H9 (cell line): ENCODE measurements at regions not wholly inside any gene's neighbourhood (a gene's known extent, or its start where the extent isn't known, plus 50 kb on each side); places are given as distances from the start of the nearest gene placed in this dataset.

ENCODE experiments used
- DNase-seq: peaks from one replicate; pipeline ENCODE4 v3.0.0-alpha.2; 2017
- H2AFZ ChIP-seq: one replicate; pipeline ENCODE4 v1.6.1; 2013; ENCODE audit warnings: mild to moderate bottlenecking, low read length, control low read depth, moderate library complexity
- H2AK5ac ChIP-seq: 2 replicates; pipeline ENCODE4 v1.6.1; 2013; ENCODE audit warnings: low read length, control low read depth, mixed read lengths; ENCODE audit not compliant: insufficient read length
- H2BK120ac ChIP-seq: one replicate; pipeline ENCODE4 v1.6.1; 2013; ENCODE audit warnings: low read depth, mild to moderate bottlenecking, low read length, control low read depth, inconsistent platforms; ENCODE audit not compliant: poor library complexity, severe bottlenecking
- H2BK12ac ChIP-seq: 2 replicates; pipeline ENCODE4 v1.6.1; 2013; ENCODE audit warnings: low read length, control low read depth, mixed read lengths, low read depth; ENCODE audit not compliant: insufficient read length
- H2BK15ac ChIP-seq: 2 replicates; pipeline ENCODE4 v1.6.1; 2013; ENCODE audit warnings: low read depth, low read length, control low read depth
- H2BK20ac ChIP-seq: one replicate; pipeline ENCODE4 v1.6.1; 2013; ENCODE audit warnings: low read depth, mild to moderate bottlenecking, low read length, control low read depth, inconsistent platforms; ENCODE audit not compliant: poor library complexity, severe bottlenecking
- H2BK5ac ChIP-seq: 2 replicates; pipeline ENCODE4 v1.6.1; 2013; ENCODE audit warnings: low read length, control low read depth, mixed read lengths; ENCODE audit not compliant: insufficient read length
- H3K14ac ChIP-seq: 2 replicates; pipeline ENCODE4 v1.6.1; 2013; ENCODE audit warnings: low read length, control low read depth; ENCODE audit not compliant: insufficient read depth
- H3K18ac ChIP-seq: 2 replicates; pipeline ENCODE4 v1.6.1; 2013; ENCODE audit warnings: low read depth, mild to moderate bottlenecking, mixed read lengths, low read length, control low read depth; ENCODE audit not compliant: insufficient read length
- H3K23ac ChIP-seq: 2 replicates; pipeline ENCODE4 v1.6.1; 2013; ENCODE audit warnings: low read length, control low read depth, mixed read lengths, low read depth; ENCODE audit not compliant: insufficient read length
- H3K23me2 ChIP-seq: 2 replicates; pipeline ENCODE4 v1.6.1; 2013; ENCODE audit warnings: low read depth, mild to moderate bottlenecking, mixed read lengths, low read length, control low read depth; ENCODE audit not compliant: insufficient read length, poor library complexity, severe bottlenecking
- H3K27ac ChIP-seq: 2 replicates; pipeline ENCODE4 v1.5.1; 2013; ENCODE audit warnings: low read length, control low read depth, mixed read lengths, low read depth; ENCODE audit not compliant: insufficient read length
- H3K27me3 ChIP-seq: 2 replicates; pipeline ENCODE4 v1.6.1; 2013; ENCODE audit warnings: low read length, control low read depth, inconsistent platforms; ENCODE audit not compliant: insufficient read depth
- H3K4ac ChIP-seq: 2 replicates; pipeline ENCODE4 v1.6.1; 2013; ENCODE audit warnings: low read depth, mild to moderate bottlenecking, control low read depth, inconsistent platforms, low read length, moderate library complexity
- H3K4me1 ChIP-seq: 2 replicates; pipeline ENCODE4 v1.6.1; 2013; ENCODE audit warnings: low read length, control low read depth, inconsistent platforms; ENCODE audit not compliant: insufficient read depth
- H3K4me2 ChIP-seq: 2 replicates; pipeline ENCODE4 v1.6.1; 2013; ENCODE audit warnings: low read length, control low read depth, mixed read lengths; ENCODE audit not compliant: insufficient read length, insufficient read depth
- H3K56ac ChIP-seq: 2 replicates; pipeline ENCODE4 v1.6.1; 2013; ENCODE audit warnings: low read depth, mild to moderate bottlenecking, mixed read lengths, low read length, control low read depth; ENCODE audit not compliant: insufficient read length
- H3K79me1 ChIP-seq: 2 replicates; pipeline ENCODE4 v1.6.1; 2013; ENCODE audit warnings: low read depth, mild to moderate bottlenecking, moderate library complexity, low read length, control low read depth, inconsistent platforms; ENCODE audit not compliant: insufficient read depth, poor library complexity, severe bottlenecking
- H3K79me2 ChIP-seq: 2 replicates; pipeline ENCODE4 v1.6.1; 2013; ENCODE audit warnings: low read length, control low read depth, inconsistent platforms; ENCODE audit not compliant: insufficient read depth
- H3K9ac ChIP-seq: 2 replicates; pipeline ENCODE4 v1.6.1; 2013; ENCODE audit warnings: low read length, control low read depth, mixed read lengths; ENCODE audit not compliant: insufficient read length; ENCODE audit errors: extremely low read depth
- H3K9me3 ChIP-seq: one replicate; pipeline ENCODE4 v1.6.1; 2013; ENCODE audit warnings: low read depth, low read length, inconsistent platforms; ENCODE audit not compliant: control insufficient read depth
- H3T11ph ChIP-seq: one replicate; pipeline ENCODE4 v1.6.1; 2013; ENCODE audit warnings: mild to moderate bottlenecking, low read length, control low read depth, inconsistent platforms
- H4K20me1 ChIP-seq: one replicate; pipeline ENCODE4 v1.6.1; 2013; ENCODE audit not compliant: control insufficient read depth, insufficient read length, insufficient read depth
- H4K5ac ChIP-seq: 2 replicates; pipeline ENCODE4 v1.6.1; 2013; ENCODE audit warnings: low read depth, mild to moderate bottlenecking, mixed read lengths, low read length, control low read depth; ENCODE audit not compliant: insufficient read length
- H4K8ac ChIP-seq: replicated peaks from 2 replicates; pipeline ENCODE4 v1.6.1; 2013; ENCODE audit warnings: low read length, control low read depth, mixed read lengths, low read depth; ENCODE audit not compliant: insufficient read length
- H4K91ac ChIP-seq: 2 replicates; pipeline ENCODE4 v1.6.1; 2013; ENCODE audit warnings: low read depth, mild to moderate bottlenecking, moderate library complexity, mixed read lengths, low read length, control low read depth; ENCODE audit not compliant: insufficient read length
- H3K27ac Mint-ChIP-seq, 3 experiments: 2 replicates in 2 of 3; 3 replicates in 1 of 3; pipeline ENCODE4 v1.8.0; 2020 to 2021; ENCODE audit warnings: mixed read lengths in 3 of 3, mild to moderate bottlenecking in 1 of 3, moderate library complexity in 1 of 3
- H3K27me3 Mint-ChIP-seq: 2 replicates; pipeline ENCODE4 v1.8.0; 2021; ENCODE audit warnings: low read depth, mild to moderate bottlenecking, moderate library complexity, mixed read lengths
- H3K36me3 Mint-ChIP-seq, 3 experiments: 2 replicates in 2 of 3; 3 replicates in 1 of 3; pipeline ENCODE4 v1.8.0; 2020 to 2021; ENCODE audit warnings: low read depth in 3 of 3, mixed read lengths in 3 of 3; ENCODE audit not compliant: insufficient read depth in 1 of 3
- H3K4me1 Mint-ChIP-seq, 2 experiments: 2 replicates each; pipeline ENCODE4 v1.8.0; 2020; ENCODE audit warnings: mixed read lengths in 2 of 2
- H3K4me3 Mint-ChIP-seq, 2 experiments: 2 replicates in 1 of 2; 3 replicates in 1 of 2; pipeline ENCODE4 v1.8.0; 2020 to 2021; ENCODE audit warnings: mild to moderate bottlenecking in 2 of 2, mixed read lengths in 2 of 2, moderate library complexity in 1 of 2
- H3K9me3 Mint-ChIP-seq, 2 experiments: 2 replicates in 1 of 2; 3 replicates in 1 of 2; pipeline ENCODE4 v1.8.0; 2020; ENCODE audit warnings: mild to moderate bottlenecking in 2 of 2, mixed read lengths in 2 of 2, moderate library complexity in 1 of 2
- WGBS: extraction: QIAGEN DNeasy Blood & Tissue Kit; methylation state at CpG from one replicate; pipeline ENCODE4 v1.1.7; 2013; ENCODE audit warnings: missing lambda C conversion rate, low lambda C conversion rate, mixed read lengths; ENCODE audit not compliant: insufficient read length; ENCODE audit errors: extremely low coverage; 5-methylcytosine and 5-hydroxymethylcytosine counted together
- TF ChIP-seq, protein P1 (sequence below): fragments of 200-600 bp; sonication (generic); conservative IDR thresholded peaks from 3 replicates; pipeline ENCODE4 v1.8.0; 2021; ENCODE audit warnings: antibody characterized with exemption, mild to moderate bottlenecking

DNA sequence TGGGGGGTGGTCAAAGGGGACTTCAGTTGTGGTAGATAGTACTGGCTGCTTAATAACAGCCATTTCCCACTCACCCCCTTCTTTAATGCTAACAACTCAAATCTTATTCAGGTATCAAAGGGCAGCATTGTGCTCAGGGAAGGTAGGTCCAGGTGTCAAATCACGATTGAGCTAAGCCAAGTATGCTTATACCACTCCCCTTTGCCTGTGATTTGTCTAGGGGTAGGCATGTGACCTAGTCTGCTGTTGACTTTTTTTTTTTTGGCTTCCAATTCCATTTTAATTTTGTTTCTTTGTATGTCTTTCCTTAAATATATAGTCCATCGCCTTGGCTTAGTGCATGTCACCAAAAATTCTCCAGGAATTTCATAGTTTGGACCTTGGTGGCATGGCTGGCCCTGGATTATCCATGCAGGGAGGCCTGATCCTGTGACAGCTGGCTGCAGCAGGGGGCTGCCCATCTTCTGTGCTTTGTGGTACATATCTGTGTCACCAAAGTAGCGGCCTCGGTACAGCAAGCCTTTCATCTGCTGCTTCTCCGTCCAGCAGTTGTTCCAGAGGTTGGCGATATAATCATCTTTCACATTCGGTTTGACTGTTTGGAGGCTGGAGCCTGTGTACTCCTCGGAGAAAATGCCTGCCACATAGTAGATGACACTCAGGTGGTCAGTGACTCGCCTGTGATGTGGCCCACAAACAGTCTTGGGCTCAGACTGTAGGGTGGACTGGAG is 68.1 kb upstream of the SPRED2 start:
- H3K9me3 Mint-ChIP-seq, result no peaks in the 10 kb centered on the region

More for the DNA sequence above, 68.1 kb upstream of the SPRED2 start:
- Histone ChIP-seq H3T11ph (no peak overlapping the region), H3K9ac (no peak overlapping the region), H3K14ac (no peak overlapping the region; the same call in 1 of the 2 replicates), H3K4me2 (no peak overlapping the region), H4K8ac (no peak overlapping the region), H3K4ac (no peak overlapping the region), H3K79me2 (no peaks in the 10 kb centered on the region), H2BK12ac (no peak overlapping the region), H3K79me1 (no peaks in the 10 kb centered on the region), H2AFZ (no peak overlapping the region), H3K56ac (no peak overlapping the region), H3K23me2 (no peaks in the 10 kb centered on the region), H2BK20ac (no peak overlapping the region), H3K23ac (no peak overlapping the region), H4K20me1 (no peaks in the 10 kb centered on the region), H2BK5ac (no peak overlapping the region), H4K91ac (no peak overlapping the region), H2BK120ac (no peak overlapping the region), H3K18ac (no peak overlapping the region), H3K4me1 (peaks cover 5% of the 10 kb centered on the region; the same call in 1 of the 2 replicates), H3K9me3 (no peaks in the 10 kb centered on the region), H3K27ac (no peak overlapping the region), H4K5ac (no peak overlapping the region), H2BK15ac (no peak overlapping the region), H2AK5ac (no peak overlapping the region), H3K27me3 (no peaks in the 10 kb centered on the region)
- Mint-ChIP-seq H3K27ac (no peak overlapping the region), H3K4me1 (peaks cover 12 to 16% of the 10 kb centered on the region in 2 experiments), H3K27me3 (peaks cover 22% of the 10 kb centered on the region), H3K4me3 (no peak overlapping the region), H3K36me3 (no peaks in the 10 kb centered on the region)
- TF ChIP-seq, protein P1, sequence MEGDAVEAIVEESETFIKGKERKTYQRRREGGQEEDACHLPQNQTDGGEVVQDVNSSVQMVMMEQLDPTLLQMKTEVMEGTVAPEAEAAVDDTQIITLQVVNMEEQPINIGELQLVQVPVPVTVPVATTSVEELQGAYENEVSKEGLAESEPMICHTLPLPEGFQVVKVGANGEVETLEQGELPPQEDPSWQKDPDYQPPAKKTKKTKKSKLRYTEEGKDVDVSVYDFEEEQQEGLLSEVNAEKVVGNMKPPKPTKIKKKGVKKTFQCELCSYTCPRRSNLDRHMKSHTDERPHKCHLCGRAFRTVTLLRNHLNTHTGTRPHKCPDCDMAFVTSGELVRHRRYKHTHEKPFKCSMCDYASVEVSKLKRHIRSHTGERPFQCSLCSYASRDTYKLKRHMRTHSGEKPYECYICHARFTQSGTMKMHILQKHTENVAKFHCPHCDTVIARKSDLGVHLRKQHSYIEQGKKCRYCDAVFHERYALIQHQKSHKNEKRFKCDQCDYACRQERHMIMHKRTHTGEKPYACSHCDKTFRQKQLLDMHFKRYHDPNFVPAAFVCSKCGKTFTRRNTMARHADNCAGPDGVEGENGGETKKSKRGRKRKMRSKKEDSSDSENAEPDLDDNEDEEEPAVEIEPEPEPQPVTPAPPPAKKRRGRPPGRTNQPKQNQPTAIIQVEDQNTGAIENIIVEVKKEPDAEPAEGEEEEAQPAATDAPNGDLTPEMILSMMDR, result no peak
- DNase-seq, result no peak
- WGBS, result no CpG with 5 or more reads among the region's 9 CpGs
